HG02885 (cell line): ENCODE measurements at regions not wholly inside any gene's neighbourhood (a gene's known extent, or its start where the extent isn't known, plus 50 kb on each side); places are given as distances from the start of the nearest gene placed in this dataset.

ENCODE experiments used
- ATAC-seq: cut with Tn5 transposase; IDR thresholded peaks from one replicate; pipeline ENCODE4 v1.9.1; 2021; ENCODE audit warnings: mild to moderate bottlenecking; ENCODE audit not compliant: unreplicated experiment, poor library complexity

DNA sequence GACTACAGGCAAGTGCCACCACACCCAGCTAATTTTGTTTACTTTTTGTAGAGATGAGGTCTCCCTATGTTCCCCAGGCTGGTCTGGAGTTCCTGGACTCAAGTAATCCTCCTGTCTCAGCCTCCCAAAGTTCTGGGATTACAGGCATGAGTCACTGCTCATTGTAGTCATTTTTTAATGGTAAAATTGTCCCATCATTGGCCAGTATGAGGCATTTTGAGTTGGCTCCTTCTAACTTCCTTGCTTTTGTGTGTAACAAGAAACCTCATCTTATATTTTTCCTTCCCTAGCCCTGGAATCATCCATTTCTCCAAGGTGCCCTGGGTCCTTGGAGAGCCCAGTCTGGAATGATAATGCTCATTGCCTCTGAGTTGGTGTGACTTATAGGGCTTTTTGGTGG is 148.5 kb downstream of the INHBB start:
- no peak for ATAC-seq

DNA sequence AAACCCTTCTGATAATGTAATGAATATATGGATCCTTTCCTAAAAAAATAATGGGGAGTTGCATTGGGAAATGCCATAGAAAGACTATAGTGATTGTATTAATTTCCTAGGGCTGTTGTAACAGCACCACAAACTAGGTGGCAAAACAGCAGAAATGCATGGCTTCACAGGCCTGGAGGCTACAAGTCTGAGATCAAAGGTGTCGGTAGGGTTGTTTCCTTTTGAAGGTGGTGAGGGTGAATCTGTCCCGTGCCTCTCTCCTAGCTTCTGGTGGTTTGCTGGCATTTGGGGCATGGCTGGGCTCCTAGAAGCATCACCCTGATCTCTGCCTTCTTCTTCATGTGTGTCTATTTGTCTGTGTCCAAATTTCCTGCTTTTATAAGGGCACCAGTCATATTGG is 149.7 kb downstream of the INHBB start:
- no peak for ATAC-seq

DNA sequence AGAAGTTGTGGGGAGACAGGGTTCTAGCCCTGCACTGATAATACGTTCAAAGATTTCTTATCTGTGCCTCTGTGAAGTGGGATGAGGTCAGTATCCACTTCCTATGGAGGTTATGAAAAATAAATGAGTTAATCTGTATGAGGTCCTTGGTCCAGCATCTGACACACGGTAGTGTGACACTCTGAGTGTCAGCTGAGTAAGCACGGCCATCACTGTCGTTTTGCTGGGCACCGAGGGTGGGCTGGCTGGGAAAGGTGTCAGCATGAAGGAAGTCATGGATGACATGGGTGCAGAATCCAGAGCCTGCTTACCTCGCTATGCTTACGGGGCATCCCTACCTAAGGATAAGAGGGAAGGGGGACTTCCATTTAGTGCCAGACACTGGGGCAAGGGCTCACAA is 150.3 kb downstream of the INHBB start:
- ATAC-seq: no peak

DNA sequence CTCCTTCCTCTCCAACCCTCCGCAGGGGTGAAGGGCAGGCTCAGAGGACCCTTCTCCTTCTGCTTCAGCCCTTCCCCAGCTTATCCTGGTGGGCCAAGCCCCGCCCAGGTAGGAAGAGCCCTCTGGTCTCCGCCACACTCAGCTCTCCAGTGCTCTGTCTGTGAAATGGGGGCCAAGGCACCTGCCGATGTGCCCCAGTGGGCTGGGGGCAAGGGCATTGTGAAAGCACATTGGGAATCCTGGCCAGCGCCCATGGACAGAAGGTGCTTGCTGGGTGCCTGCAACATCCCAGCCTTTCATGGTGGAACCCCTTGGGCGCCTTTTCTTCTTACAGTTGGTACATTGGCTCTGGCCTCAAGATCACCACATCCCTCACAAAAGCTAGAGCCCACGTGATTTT is 150.8 kb downstream of the INHBB start:
- ATAC-seq: no peak

DNA sequence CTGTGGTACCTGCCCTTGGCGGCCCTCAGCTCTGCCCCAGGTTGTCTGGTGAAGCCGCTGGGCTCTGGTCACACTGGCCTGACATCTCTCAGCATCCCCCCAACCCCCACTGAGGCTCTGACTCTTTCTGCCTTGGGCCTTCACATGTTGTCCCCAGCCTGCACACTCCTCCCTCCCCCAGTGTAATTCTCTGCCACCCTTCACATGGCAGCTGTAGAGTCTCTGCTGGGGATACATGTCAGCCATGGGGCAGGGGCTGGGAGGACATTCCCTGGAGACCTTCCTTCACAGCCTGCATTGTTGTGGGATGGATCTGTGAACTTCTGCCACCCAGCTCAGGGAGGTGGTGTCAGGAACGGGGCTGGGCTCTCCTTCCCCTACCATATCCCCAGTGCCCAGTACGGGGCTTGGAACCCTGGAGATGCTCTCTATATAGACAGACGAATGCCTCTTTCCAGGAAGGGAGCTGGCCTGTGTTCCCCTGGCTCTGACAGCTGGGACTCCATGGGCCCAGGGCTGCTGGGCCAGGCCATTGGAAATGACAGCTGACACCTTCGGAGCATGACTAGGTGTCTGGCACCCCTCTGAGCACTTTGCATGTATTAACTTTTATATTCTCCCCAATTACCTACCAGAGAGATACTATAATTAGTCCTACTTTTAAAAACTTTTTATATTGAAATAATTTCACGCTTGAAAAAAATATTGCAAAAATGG is 151.5 kb downstream of the INHBB start:
- ATAC-seq: no peak

DNA sequence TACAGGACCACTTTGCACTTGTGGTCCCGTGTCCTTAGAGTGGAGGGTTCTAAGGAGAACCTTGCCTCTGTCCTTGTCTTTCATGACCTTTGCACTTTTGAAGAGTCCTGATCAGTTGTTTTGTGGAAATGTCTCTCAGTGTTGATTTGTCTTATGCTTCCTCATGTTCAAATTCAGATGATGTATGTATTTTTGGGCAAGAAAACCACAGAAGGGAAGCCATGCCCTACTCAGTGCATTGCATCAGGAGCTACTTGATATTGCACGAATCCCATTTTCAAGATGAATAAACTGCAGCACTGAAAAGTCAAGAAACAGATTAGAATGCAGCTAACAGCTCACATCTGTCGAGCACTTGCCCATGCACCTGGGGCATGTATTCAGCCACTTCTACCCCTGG is 152.2 kb downstream of the INHBB start:
- no peak for ATAC-seq

DNA sequence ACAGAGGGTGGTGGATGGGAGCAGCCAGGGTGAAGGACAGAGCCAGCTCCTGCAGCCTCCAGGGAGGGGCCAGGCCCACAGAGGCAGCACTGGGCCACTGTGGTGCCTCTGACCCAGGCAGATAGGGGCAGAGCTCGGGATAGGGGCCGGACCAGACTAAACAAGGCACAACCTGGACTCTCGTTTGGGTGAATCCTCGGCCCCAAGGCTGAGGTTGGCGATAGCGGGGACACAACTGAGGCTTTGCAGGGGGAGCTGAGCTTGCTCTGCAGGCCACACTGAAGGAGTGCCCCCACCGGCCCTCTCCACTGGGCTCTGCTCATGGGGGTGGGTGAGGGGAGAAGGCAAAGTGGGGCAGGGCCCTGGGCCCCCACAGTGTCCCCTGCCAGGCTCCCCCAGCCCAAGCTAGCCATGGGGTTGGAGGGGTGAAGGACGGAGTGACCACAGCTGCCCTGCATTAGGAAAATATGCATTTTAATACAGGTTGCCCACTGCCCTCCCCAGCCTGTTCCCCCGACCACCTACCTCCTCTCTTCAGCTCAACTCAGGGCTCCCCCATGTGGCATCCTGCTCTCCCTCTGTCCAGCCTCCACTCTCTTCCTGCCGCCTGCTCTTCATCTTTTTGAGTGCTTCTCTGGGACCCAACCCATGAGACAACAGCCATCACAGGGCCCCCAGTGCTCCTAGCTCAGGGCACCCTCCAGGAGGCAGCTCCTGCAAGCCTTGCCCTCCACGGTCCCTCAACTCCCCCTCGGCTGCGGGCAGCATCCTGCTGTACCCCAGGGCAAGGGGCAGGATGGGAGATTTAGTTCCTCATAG is 152.8 kb downstream of the INHBB start:
- no peak for ATAC-seq

DNA sequence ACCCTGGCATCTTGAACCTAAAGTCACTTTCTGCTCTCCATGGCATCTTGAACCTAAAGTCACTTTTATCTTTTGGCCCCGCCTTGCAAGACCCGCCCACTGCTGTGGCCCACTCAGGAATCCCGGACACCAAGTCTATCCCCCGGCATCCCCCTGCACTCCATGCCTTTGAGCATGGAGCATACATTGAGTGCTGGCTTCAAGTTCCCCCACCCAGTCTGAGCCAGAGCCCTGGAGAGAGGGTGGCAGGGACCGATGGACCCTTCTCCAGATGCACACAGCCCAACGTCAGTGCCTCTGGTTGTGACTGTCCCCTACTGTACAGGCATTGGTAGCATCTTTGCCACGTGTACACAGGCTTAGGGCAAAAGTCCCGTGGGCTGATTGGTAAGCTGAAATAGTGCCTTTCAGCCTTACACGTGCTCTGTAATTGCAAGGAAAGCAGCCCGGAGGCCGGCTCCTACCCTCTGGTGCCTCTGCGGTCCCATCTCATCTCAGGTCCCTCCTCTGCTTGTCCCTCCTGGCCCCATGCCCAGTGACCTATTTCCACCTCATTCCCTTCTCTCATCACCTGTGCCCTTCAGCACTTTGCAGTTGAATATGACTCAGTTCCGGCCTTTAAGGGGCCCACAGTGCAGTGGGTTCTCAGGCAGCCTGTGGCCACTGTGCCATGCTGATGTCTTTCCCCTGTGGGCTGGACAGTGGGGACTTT is 154.0 kb downstream of the INHBB start:
- ATAC-seq: no peak

DNA sequence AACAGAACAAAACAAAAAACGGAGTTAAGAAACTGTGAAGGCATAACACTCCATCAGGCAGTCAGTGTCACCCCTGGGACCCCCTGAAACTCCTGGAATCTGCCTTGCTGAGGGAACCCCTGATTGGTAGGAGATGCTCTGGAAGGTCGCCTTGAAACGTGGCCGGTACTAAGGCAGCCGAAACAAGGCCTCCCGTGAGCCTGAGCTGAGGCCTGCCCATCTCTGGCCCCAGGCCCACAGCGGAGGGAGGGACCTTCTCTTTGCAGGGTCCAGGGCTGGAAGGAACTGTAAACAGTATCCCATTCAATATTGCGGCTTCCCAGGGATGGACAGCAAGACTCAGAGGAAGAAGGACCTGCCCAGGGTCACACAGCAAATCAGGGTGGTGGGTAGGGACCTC is 155.7 kb downstream of the INHBB start:
- ATAC-seq: no peak

DNA sequence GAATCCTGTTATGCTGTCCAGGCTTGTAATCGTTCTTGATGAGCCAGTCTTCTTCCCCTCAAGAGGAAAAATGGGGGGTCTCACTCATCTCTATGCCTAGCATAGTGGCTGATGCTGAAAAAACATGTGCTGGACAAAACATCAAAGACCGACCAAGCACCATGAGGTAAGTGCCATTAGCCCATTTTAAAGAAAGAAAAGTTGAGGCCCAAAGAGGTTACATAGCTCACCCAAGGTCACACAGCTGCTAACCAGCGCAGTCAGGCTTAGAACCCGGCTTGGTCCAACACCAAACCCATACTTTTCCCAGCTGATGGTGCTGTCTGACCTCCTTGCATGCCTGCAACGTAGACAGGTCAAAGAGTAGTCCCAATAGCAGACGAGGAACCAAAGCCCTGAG is 156.4 kb downstream of the INHBB start:
- no peak for ATAC-seq

DNA sequence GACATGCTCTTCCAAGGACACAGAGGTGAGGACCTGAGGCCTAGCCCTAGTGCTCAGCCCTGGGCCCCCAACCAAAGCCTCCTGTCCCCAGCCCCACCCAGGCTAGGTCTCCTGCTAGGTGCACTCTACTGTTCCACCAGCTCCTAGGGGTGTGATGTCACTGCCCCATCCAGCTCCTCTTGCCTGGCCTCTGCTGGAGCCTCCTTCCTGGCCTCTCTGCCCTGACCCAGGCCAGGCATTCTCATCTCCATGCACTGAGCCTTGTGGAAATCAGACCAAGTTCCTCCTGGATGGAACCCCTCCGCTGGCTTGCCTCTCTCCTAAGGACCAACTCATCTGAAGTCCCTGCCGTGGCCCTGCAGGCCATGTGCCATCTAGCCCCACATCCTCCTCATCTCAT is 156.8 kb downstream of the INHBB start:
- no peak for ATAC-seq

DNA sequence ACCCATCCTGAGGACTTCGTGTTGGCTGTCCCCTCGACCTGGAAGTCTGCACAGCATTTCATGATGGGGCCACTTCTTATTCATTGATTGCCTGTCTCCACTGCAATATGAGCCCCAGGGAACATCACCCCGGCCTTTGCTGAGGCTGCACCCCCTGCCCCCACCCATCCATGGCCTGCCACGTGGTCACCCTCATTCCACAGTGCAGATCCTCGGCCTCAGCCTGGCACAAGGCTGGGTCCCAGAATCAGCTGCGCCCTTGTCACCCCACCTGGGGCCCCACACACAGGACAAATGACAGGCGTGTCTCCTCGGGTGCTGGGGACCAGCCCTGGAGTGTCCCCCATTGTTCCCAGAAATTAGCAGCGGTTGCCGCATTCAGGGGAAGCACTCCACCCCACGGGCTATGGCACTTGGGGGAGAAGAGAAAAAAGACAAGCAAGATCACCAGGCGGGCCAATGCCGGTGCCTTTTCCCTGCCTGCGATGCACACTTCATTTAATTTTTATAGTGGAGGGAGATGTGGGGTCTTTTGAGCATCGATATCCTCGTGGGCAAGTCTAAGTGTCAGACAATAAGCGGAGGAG is 157.4 kb downstream of the INHBB start:
- no peak for ATAC-seq

DNA sequence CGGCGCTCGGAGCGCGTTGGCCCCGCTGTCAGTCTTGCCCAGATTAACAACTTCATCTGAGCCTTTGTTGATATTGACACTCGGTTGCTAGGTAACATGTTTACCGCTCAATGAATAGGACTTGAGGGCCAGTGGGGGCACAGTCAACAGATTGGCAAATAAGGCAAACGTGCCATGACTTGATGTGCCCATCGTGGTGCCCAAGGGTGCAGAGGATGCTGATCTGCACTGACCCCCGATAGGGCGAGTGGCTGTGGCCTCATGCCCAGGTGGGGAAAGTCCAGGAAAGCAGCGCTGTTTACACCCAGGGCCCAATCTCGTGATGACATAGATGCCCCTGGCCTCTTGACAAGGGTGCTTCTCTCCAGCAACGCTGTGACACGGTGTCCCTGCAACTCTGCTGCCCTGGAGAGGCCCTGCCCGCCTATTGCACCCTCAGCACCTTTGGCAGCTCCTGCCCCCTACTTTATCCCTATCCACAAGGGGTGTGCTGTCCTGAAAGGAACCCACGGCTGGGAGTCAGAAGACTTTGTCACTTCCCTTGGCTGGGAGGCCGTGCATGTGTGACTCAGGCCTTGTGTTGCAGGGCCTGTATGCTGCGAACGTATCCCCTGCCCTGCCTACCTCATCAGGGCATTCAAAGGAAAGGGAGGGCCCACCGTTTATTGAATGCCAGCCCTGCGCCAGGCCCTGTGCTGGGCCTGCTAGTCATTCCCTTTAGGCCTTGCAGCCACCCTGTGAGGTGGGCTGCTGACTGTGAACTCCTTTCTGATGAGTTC is 158.0 kb downstream of the INHBB start:
- no peak for ATAC-seq

DNA sequence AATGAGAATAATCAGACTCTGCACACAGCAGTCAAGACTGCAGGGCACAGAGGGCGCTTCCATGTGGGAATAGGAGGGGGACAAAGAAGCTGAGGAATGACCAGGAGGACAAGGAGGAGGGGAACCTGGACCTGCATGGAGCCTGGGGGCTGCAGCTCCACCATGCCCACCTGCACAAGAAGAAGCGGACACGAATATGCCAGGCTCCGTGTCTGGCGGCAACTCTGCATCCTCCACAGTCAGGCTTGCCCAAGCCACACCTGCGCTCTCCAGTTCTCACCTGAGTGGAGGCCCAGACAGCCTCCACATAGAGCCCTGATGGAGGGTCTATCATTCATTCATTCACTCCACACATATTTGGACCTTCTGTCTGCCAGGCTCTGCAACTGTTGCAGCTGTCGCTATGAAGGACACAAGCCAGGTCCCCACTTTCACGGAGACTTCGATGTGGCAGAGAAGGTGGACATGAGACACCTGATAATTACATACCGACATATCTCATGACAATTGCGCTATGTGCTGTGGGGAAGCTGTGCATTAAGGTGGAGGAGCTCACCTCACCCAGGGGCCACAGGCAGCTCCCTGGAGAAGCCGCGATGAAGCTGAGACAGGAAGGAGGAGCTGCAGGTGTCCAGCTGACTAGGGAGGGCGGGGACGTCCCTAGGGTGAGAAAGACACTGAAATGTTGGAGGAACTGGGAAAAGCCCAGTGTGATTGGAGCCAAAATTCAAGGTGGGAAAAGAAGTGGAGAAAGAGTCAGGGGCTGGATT is 159.2 kb downstream of the INHBB start:
- no peak for ATAC-seq

DNA sequence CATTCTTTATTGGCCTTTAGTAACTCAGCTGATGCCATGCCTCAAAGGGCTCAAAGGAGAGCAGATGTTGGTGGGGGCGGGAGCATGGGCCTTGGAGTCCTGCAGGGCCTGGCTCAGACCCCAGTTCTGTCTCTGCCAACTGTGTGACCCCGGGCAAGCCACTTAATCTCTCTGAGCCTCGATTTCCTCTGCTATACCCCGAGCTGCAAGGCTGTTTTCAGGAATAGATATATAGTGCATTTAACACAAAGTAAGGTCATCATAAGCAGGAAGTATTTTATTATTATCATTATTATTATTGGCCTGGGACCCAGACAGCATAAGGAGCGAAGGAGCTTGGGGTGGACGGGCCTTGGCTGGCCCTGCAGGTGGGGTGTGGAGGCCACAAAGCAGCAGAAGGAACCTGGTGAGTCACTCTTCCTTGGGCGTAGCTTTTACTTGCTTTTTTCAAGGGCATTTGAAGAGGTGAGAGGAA is 162.7 kb downstream of the INHBB start:
- ATAC-seq: no peak

DNA sequence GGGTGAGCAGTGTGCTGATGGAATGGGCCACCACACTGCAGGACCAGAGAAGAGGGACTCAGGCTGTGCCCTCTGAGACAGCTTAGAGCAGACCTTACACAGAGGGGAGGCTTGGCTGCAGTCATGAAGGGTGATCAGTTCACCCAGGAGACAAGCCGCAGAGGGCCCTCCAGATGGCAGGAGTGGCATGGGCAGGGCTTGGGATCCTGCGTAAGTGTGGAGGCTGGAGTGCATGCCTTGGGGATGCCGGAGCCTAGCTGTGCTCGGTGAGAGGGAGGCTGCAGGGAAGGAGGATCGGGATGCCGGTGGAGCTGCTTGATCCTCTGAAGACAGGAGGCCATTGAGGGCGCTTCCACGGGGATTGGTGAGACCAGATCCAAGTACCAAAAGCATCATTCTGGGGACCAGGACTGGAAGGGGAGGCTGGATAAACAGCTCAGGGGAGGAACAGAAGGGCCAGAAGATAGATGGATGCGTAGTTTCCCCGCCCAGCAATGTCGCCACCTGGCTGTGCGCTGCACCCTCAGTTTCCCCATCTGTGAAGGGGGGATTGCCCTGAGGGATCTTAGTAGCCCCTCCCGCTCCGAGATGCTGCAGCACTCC is 163.4 kb downstream of the INHBB start:
- ATAC-seq: no peak

DNA sequence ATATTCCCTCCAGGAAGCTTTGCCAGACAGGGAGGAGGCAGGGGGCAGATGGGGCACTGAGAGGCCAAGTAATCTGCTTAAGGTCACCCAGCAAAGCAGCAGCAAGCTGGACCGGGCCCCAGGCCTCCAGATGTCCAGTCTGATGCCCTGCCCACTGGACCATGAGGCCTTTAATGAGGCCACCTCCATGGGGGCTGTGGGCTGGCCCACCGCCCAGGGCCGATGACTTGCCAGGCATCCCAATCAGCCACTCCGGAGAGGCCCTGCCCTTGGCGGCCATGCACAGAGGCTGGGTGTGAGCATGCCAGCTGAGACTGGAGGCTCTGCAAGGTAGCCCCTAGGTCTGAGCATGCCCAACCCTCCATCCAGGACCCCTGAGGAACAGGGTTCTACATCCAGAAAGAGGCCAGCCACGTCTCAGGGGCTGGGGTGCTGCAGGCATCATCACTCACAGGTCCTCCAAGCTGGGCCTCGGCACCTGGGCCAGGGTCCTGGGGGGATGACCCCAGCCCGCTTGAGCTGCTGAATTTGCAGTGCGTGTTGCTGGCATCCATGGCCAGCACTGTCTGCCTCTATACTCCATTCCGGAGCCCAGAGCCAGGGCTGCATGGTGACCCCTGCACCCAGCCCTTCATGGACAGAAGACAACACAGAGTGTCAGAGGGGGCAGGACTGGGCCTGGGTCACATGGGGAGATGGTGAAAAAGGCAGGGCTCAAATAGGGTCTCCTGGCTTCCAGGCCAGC is 164.2 kb downstream of the INHBB start:
- ATAC-seq: no peak

DNA sequence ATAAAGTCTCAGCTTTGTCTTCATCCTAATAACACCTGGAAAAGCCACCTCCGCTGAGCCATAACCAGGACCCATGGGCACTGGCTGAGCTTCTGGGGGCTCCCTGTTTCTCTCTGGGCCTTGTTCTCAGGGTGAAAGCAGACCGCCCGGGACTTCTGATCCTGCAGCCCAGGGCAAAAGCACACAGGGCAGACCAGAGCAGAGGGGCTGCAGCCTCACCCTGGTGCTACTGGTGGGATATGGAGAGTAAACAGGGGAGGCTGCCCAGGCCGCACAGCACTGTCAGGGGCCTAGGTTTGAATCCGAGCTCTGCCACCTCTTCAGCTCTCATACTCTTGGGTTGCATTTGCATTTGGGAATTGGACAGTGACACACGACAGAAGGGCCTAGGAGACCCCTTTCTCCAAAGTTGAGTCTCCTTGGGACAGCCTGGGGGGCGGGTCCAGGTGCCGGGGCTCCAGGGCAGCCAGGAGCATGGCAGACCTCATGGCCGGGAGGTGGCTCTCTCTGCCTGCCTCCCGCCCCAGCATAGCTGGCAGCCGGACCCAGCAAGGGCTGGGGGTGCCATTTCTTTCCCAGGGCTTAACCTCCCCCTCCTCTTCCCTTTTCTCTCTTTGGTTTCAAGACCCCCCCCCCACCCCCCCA is 164.9 kb downstream of the INHBB start:
- ATAC-seq: no peak
